IPS-20b (cell line): ENCODE measurements at regions not wholly inside any gene's neighbourhood (a gene's known extent, or its start where the extent isn't known, plus 50 kb on each side); places are given as distances from the start of the nearest gene placed in this dataset.
A peak's percentile ranks its signal among the peaks of the same experiment; 100 is the strongest.

Experiments
- H3K27ac ChIP-seq: one replicate; pipeline ENCODE4 v1.5.1; 2013; ENCODE audit warnings: low read length
- H3K27me3 ChIP-seq: 2 replicates; pipeline ENCODE4 v1.6.1; 2013; ENCODE audit warnings: mild to moderate bottlenecking, low read length, inconsistent platforms; ENCODE audit not compliant: insufficient read depth
- H3K36me3 ChIP-seq: 2 replicates; pipeline ENCODE4 v1.6.1; 2013; ENCODE audit warnings: low read depth, mild to moderate bottlenecking, inconsistent platforms, low read length, moderate library complexity; ENCODE audit not compliant: insufficient read depth
- H3K4me1 ChIP-seq: 2 replicates; pipeline ENCODE4 v1.6.1; 2013; ENCODE audit warnings: mild to moderate bottlenecking, control low read depth, inconsistent platforms, low read length, moderate library complexity; ENCODE audit not compliant: insufficient read depth
- H3K4me3 ChIP-seq: 2 replicates; pipeline ENCODE4 v1.5.1; 2013; ENCODE audit warnings: mild to moderate bottlenecking, low read length, inconsistent platforms
- H3K9ac ChIP-seq: 2 replicates; pipeline ENCODE4 v1.6.1; 2013; ENCODE audit warnings: low read depth, mild to moderate bottlenecking, inconsistent platforms, low read length, moderate library complexity
- H3K9me3 ChIP-seq: 2 replicates; pipeline ENCODE4 v1.6.1; 2013; ENCODE audit warnings: mild to moderate bottlenecking, low read depth, low read length, inconsistent platforms; ENCODE audit not compliant: insufficient read depth

GRCh38 chr1:207971331-207972219 is 60.6 kb upstream of the CD34 start:
- H3K36me3 ChIP-seq = no peaks in the 10 kb centered on the region
- peaks cover 5% of the 10 kb centered on the region; the same call in 1 of the 2 replicates for H3K27me3 ChIP-seq
- H3K27ac ChIP-seq = no peak overlapping the region
- H3K9ac ChIP-seq = no peak overlapping the region
- no peak overlapping the region for H3K4me3 ChIP-seq
- H3K4me1 ChIP-seq = no peaks in the 10 kb centered on the region
- H3K9me3 ChIP-seq = no peaks in the 10 kb centered on the region

- Histone ChIP-seq H3K36me3 (no peaks in the 10 kb centered on the region), H3K4me3 (no peak overlapping the region), H3K9ac (no peak overlapping the region), H3K4me1 (no peaks in the 10 kb centered on the region), H3K27ac (no peak overlapping the region), H3K9me3 (no peaks in the 10 kb centered on the region), H3K27me3 (peaks cover 15% of the 10 kb centered on the region)
Measured at GRCh38 chr1:207970329-207971233, 59.7 kb upstream of the CD34 start.

DNA sequence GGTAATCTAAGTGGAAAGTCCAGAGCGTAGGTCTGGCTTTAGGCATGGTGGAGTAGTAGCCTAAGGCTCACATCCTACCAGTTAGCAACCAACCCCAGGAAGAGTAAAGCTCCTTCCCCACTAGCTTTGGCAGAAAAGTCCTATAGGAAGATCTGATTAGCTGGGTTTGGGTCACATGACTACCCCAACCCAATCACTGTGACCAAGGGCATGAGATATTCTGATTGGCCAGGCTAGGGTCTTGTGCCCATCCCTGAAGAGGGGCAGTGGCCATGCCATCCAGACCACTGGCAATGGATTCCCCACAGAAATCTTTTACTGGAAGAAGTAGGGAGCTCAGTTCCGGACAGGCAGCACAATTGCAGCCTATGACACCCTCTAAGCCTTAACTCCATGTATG is 58.6 kb upstream of the CD34 start:
- Histone ChIP-seq H3K9me3 (no peaks in the 10 kb centered on the region), H3K27me3 (peaks cover 26% of the 10 kb centered on the region), H3K4me1 (no peaks in the 10 kb centered on the region), H3K4me3 (no peak overlapping the region), H3K9ac (no peak overlapping the region), H3K27ac (no peak overlapping the region), H3K36me3 (no peaks in the 10 kb centered on the region)

GRCh38 chr1:207968521-207969009 is 57.6 kb upstream of the CD34 start:
- no peak overlapping the region for H3K27ac ChIP-seq
- no peaks in the 10 kb centered on the region for H3K4me1 ChIP-seq
- H3K9me3 ChIP-seq = no peaks in the 10 kb centered on the region
- peaks cover 35% of the 10 kb centered on the region for H3K27me3 ChIP-seq
- H3K9ac ChIP-seq = no peak overlapping the region
- H3K4me3 ChIP-seq = no peak overlapping the region
- no peaks in the 10 kb centered on the region for H3K36me3 ChIP-seq

GRCh38 chr1:207967703-207968102 is 56.8 kb upstream of the CD34 start:
- Histone ChIP-seq H3K9me3 (no peaks in the 10 kb centered on the region), H3K27ac (no peak overlapping the region), H3K36me3 (no peaks in the 10 kb centered on the region), H3K27me3 (peaks cover 37% of the 10 kb centered on the region), H3K4me1 (no peaks in the 10 kb centered on the region; the same call in 1 of the 2 replicates), H3K4me3 (no peak overlapping the region), H3K9ac (no peak overlapping the region)

DNA sequence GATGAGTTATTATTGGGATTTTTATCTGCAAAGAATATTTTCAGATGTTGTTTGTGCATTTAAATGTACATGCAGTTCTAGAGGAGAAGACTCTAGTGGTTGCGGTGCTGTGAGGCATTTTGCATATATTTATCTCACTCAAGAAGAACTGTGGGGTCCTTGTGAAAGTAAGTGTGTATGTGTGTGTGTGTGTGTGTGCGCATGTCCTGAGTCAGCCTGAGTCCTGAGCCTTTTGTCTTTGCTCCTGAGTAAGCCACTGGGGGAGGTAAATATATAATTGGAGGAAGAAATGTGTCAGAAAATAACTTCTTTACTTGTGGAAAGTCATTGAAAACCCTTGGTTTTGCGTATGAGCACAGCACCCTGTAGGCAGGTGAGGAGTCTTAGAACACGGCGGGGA is 55.6 kb upstream of the CD34 start:
- Histone ChIP-seq H3K4me3 (no peak overlapping the region), H3K27me3 (peaks cover 49% of the 10 kb centered on the region), H3K27ac (no peak overlapping the region), H3K4me1 (no peaks in the 10 kb centered on the region; the same call in 1 of the 2 replicates), H3K9ac (no peak overlapping the region), H3K9me3 (no peaks in the 10 kb centered on the region), H3K36me3 (no peaks in the 10 kb centered on the region)

- no peak overlapping the region for H3K4me3 ChIP-seq
- no peaks in the 10 kb centered on the region for H3K36me3 ChIP-seq
- no peaks in the 10 kb centered on the region for H3K9me3 ChIP-seq
- H3K9ac ChIP-seq = no peak overlapping the region
- H3K27me3 ChIP-seq = peaks cover 58% of the 10 kb centered on the region
- H3K27ac ChIP-seq = no peak overlapping the region
- H3K4me1 ChIP-seq = no peaks in the 10 kb centered on the region; the same call in 1 of the 2 replicates
Measured at GRCh38 chr1:207965392-207966387, 54.8 kb upstream of the CD34 start.

DNA sequence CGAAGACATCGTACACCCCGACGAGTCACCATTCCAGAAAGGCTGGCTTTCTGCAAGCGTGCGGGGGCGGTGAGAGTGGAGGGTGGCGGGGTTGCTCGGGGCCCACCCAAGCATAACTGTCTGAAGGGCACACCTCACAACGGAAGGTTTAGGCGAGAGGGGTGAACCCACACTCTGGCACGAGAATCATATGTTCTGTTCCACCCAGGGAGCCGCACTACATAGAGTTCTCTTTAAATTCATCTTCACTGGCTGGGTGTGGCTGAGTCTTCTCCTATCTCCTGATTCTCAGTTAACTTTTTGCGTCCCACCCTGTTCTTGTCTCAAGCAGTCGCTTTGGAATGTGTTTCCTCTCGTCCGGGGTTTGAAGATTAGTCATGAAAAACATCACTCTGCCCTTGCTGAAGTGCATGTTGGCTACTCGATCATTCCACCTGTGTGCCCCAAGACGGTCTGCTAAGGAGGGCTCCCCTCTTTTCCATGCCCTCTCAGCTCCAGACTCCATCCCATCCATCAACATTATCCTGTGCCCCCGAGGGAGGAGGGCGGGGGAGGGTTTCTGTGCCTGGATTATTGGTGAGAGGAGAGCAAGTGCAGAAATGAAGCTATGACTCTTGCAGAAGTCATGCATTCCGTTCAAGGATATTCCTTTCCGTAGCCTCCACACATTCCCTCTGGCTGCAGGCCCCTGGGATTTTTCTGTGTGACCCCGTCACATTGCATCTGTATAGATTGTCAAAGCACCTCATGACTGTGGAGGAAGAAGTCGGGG is 53.5 kb upstream of the CD34 start:
- Histone ChIP-seq H3K4me1 (no peaks in the 10 kb centered on the region; the same call in 1 of the 2 replicates), H3K4me3 (peak overlapping the region; percentile 67; the same call in 1 of the 2 replicates), H3K9ac (no peak overlapping the region), H3K36me3 (no peaks in the 10 kb centered on the region), H3K27ac (no peak overlapping the region), H3K27me3 (peaks cover 71% of the 10 kb centered on the region), H3K9me3 (no peaks in the 10 kb centered on the region)

- Histone ChIP-seq H3K4me1 (no peaks in the 10 kb centered on the region; the same call in 1 of the 2 replicates), H3K36me3 (no peaks in the 10 kb centered on the region), H3K27me3 (peaks cover 78% of the 10 kb centered on the region), H3K9me3 (no peaks in the 10 kb centered on the region), H3K9ac (peak overlapping the region; percentile 91; the same call in 1 of the 2 replicates), H3K4me3 (peak overlapping the region; percentile 75), H3K27ac (no peak overlapping the region)
Measured at GRCh38 chr1:207963427-207964194, 52.7 kb upstream of the CD34 start.
